ENCODE measurements at regions not wholly inside any gene's neighbourhood (a gene's known extent, or its start where the extent isn't known, plus 50 kb on each side); places are given as distances from the start of the nearest gene placed in this dataset.

- H3K4me1 ChIP-seq (ENCODE audit: control insufficient read depth in 1 of 2, low read depth in 2 of 2): no peaks in the 10 kb centered on the region
- TF ChIP-seq CTCF (IDR thresholded peaks at IDR 0.05): no peak
- no peaks in the 10 kb centered on the region for H3K27me3 ChIP-seq (replicated peaks; ENCODE audit: insufficient read depth)
- H3K27ac ChIP-seq: no peak overlapping the region
- DNase-seq (ENCODE audit: low spot score) (no peak), ATAC-seq (ENCODE audit: insufficient number of reproducible peaks, low FRiP score, low read depth) (no peak)
- H3K9me3 ChIP-seq: no peaks in the 10 kb centered on the region
- no peaks in the 10 kb centered on the region for H3K36me3 ChIP-seq
- no peak overlapping the region for H3K4me3 ChIP-seq
These were observed 253.9 kb downstream of the TAF11L14 start for GRCh38 chr5:17888155-17888554.

- Histone ChIP-seq H3K4me3 (no peak overlapping the region), H3K4me1 (ENCODE audit: control insufficient read depth in 1 of 2, low read depth in 2 of 2) (no peaks in the 10 kb centered on the region), H3K9me3 (no peaks in the 10 kb centered on the region), H3K27me3 (replicated peaks; ENCODE audit: insufficient read depth) (no peaks in the 10 kb centered on the region), H3K36me3 (no peaks in the 10 kb centered on the region), H3K27ac (no peak overlapping the region)
- no peak for TF ChIP-seq CTCF (IDR thresholded peaks at IDR 0.05)
- ATAC-seq (ENCODE audit: insufficient number of reproducible peaks, low FRiP score, low read depth): no peak
- DNase-seq (ENCODE audit: low spot score): no peak
These were observed 256.2 kb downstream of the TAF11L14 start for GRCh38 chr5:17890501-17890900.

GRCh38 chr5:17891881-17892280 lies 257.6 kb downstream of the TAF11L14 start:
- no peaks in the 10 kb centered on the region for H3K9me3 ChIP-seq
- DNase-seq (ENCODE audit: low spot score) (no peak), ATAC-seq (ENCODE audit: insufficient number of reproducible peaks, low FRiP score, low read depth) (no peak)
- no peak overlapping the region for H3K4me3 ChIP-seq
- no peaks in the 10 kb centered on the region for H3K36me3 ChIP-seq
- TF ChIP-seq CTCF (IDR thresholded peaks at IDR 0.05): no peak
- H3K27me3 ChIP-seq (replicated peaks; ENCODE audit: insufficient read depth): no peaks in the 10 kb centered on the region
- no peaks in the 10 kb centered on the region for H3K4me1 ChIP-seq (ENCODE audit: control insufficient read depth in 1 of 2, low read depth in 2 of 2)
- H3K27ac ChIP-seq: no peak overlapping the region

- ATAC-seq (ENCODE audit: insufficient number of reproducible peaks, low FRiP score, low read depth) (no peak), DNase-seq (ENCODE audit: low spot score) (no peak)
- Histone ChIP-seq H3K27ac (no peak overlapping the region), H3K27me3 (replicated peaks; ENCODE audit: insufficient read depth) (no peaks in the 10 kb centered on the region), H3K9me3 (no peaks in the 10 kb centered on the region), H3K4me1 (ENCODE audit: control insufficient read depth in 1 of 2, low read depth in 2 of 2) (no peaks in the 10 kb centered on the region), H3K36me3 (no peaks in the 10 kb centered on the region), H3K4me3 (no peak overlapping the region)
- no peak for TF ChIP-seq CTCF (IDR thresholded peaks at IDR 0.05)
These were observed 258.9 kb downstream of the TAF11L14 start for GRCh38 chr5:17893026-17893635.

- Histone ChIP-seq H3K27ac (no peak overlapping the region), H3K27me3 (replicated peaks; ENCODE audit: insufficient read depth) (no peaks in the 10 kb centered on the region), H3K36me3 (no peaks in the 10 kb centered on the region), H3K4me1 (ENCODE audit: control insufficient read depth in 1 of 2, low read depth in 2 of 2) (no peaks in the 10 kb centered on the region), H3K9me3 (no peaks in the 10 kb centered on the region), H3K4me3 (no peak overlapping the region)
- no peak for TF ChIP-seq CTCF (IDR thresholded peaks at IDR 0.05)
- ATAC-seq (ENCODE audit: insufficient number of reproducible peaks, low FRiP score, low read depth) (no peak), DNase-seq (ENCODE audit: low spot score) (no peak)
These were observed 261.2 kb downstream of the TAF11L14 start for GRCh38 chr5:17895288-17896033.
